Gastrocnemius medialis (tissue), 4 donors: ENCODE measurements at regions not wholly inside any gene's neighbourhood (a gene's known extent, or its start where the extent isn't known, plus 50 kb on each side); places are given as distances from the start of the nearest gene placed in this dataset.

Source experiments
- ATAC-seq, 2 donors: fragments of 150-250 bp; one replicate each; pipeline ENCODE4 v1.9.1; 2016
- DNase-seq, 2 donors: peaks; one replicate each; pipeline ENCODE4 v3.0.0-alpha.2; 2019
- H3K27ac ChIP-seq, 4 donors: fragments of 200-600 bp; sonication (generic); 1 replicate in 1 of 4; 2 replicates in 3 of 4; pipeline ENCODE4 v1.5.1; 2016 to 2018; ENCODE audit warnings: mild to moderate bottlenecking in 2 of 4, moderate library complexity in 1 of 4
- H3K27me3 ChIP-seq, 3 donors: fragments of 200-600 bp; sonication (generic) in 2 of 3; 1 replicate in 1 of 3; 2 replicates in 2 of 3; pipeline versions ENCODE4 v1.5.1 to v1.6.0; 2016 to 2019; ENCODE audit warnings: mild to moderate bottlenecking in 1 of 3, moderate library complexity in 1 of 3
- H3K36me3 ChIP-seq, 2 donors: fragments of 200-600 bp; sonication (generic) in 1 of 2; one replicate each; pipeline ENCODE4 v1.5.1; 2017 to 2018
- H3K4me1 ChIP-seq, 2 donors: fragments of 200-600 bp; sonication (generic) in 1 of 2; one replicate each; pipeline ENCODE4 v1.5.1; 2016 to 2017; ENCODE audit warnings: mild to moderate bottlenecking in 2 of 2
- H3K4me3 ChIP-seq, 4 donors: fragments of 200-600 bp; sonication (generic) in 3 of 4; 1 replicate in 1 of 4; 2 replicates in 3 of 4; pipeline ENCODE4 v1.5.1; 2016 to 2019; ENCODE audit warnings: mild to moderate bottlenecking in 2 of 4
- H3K9me3 ChIP-seq, 3 donors: fragments of 200-600 bp; sonication (generic) in 2 of 3; 1 replicate in 1 of 3; 2 replicates in 2 of 3; pipeline ENCODE4 v1.5.1; 2016 to 2019
- POLR2A ChIP-seq, 2 donors: fragments of 450-650 bp; IDR thresholded peaks; one replicate each; pipeline ENCODE4 v1.6.1; 2017; ENCODE audit warnings: antibody characterized with exemption in 2 of 2, mild to moderate bottlenecking in 2 of 2, moderate library complexity in 2 of 2
- in situ Hi-C, 4 donors: fragments of 200-750 bp; cut with MboI; loops; one replicate each; pipeline versions ENCODE4 v1.15.0 to v1.8.0; 2017; ENCODE audit warnings: low sequenced_read_pairs in 4 of 4
- intact Hi-C: fragments of 100-400 bp; cut with DNase I; formaldehyde crosslinking; loops from one replicate; pipeline ENCODE4 v1.15.1; 2023; ENCODE audit warnings: low total_unique reads
- TF ChIP-seq, protein P1 (sequence below), 5 experiments: fragments of 450-650 bp in 3 of 5; fragments of 200-600 bp in 2 of 5; sonication (generic) in 2 of 5; IDR thresholded peaks in 4 of 5; conservative IDR thresholded peaks in 1 of 5; 1 replicate in 4 of 5; 2 replicates in 1 of 5; pipeline ENCODE4 v1.5.1; 2016 to 2019; ENCODE audit warnings: antibody characterized with exemption in 5 of 5, mild to moderate bottlenecking in 3 of 5, moderate library complexity in 3 of 5

DNA sequence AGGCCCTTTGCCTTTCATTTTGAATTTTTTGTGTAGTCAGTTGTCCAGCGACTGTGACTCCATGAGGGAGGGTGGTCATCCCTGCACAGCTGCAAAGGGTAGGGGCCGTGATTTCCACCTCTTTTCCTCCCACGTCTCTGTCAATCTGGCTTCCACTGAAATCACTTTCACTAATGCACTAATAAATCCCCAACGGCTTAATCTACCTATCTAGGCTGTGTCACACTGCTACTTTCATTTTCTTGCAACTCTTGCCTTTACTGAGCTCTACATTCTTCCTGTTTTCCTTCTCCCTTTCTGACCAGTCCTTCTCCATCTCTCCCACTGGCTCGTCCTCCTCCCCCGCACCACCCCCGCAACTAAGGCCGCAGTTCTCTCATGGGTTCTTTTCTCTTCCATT, 212.3 kb upstream of the FOXN3 start:
- TF ChIP-seq POLR2A (IDR thresholded peaks at IDR 0.05), result no peak
- TF ChIP-seq, protein P1, sequence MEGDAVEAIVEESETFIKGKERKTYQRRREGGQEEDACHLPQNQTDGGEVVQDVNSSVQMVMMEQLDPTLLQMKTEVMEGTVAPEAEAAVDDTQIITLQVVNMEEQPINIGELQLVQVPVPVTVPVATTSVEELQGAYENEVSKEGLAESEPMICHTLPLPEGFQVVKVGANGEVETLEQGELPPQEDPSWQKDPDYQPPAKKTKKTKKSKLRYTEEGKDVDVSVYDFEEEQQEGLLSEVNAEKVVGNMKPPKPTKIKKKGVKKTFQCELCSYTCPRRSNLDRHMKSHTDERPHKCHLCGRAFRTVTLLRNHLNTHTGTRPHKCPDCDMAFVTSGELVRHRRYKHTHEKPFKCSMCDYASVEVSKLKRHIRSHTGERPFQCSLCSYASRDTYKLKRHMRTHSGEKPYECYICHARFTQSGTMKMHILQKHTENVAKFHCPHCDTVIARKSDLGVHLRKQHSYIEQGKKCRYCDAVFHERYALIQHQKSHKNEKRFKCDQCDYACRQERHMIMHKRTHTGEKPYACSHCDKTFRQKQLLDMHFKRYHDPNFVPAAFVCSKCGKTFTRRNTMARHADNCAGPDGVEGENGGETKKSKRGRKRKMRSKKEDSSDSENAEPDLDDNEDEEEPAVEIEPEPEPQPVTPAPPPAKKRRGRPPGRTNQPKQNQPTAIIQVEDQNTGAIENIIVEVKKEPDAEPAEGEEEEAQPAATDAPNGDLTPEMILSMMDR (IDR thresholded peaks at IDR 0.05 in 4 of 5, conservative IDR thresholded peaks at IDR 0.05 in 1 of 5), result no peak
- no peaks in the 10 kb centered on the region for H3K27me3 ChIP-seq
- no peak overlapping the region for H3K27ac ChIP-seq
- no peaks in the 10 kb centered on the region for H3K9me3 ChIP-seq
- H3K4me1 ChIP-seq, result peaks cover 2 to 12% of the 10 kb centered on the region in 2 donors
- ATAC-seq (no peak), DNase-seq (no peak)
- no peaks in the 10 kb centered on the region for H3K36me3 ChIP-seq
- no peak overlapping the region for H3K4me3 ChIP-seq
- in situ Hi-C loops, result no loop called here
- intact Hi-C loops, result no loop called here

DNA sequence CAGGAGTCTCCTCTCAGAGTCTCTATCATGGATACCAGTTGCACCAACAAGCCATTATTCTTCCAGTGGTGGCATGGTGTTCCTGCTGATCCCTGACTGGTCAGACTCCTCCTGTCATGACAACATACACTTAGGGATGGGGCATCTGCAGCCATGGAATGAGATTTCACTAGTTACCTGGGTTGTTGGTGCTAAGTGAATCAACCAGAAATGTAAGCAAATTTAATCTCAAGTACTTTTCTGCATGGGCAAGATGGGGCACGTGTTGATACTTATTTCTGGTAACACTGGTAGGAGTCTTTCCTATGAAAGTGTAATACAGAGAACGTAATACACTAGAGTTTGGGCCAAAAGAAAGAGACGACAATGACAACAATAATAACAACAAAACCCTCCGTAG, 211.5 kb upstream of the FOXN3 start:
- ATAC-seq (no peak), DNase-seq (no peak)
- intact Hi-C loops, result no loop called here
- Histone ChIP-seq H3K36me3 (no peaks in the 10 kb centered on the region), H3K9me3 (no peaks in the 10 kb centered on the region), H3K27ac (no peak overlapping the region), H3K27me3 (no peaks in the 10 kb centered on the region), H3K4me3 (no peak overlapping the region), H3K4me1 (peaks cover 2 to 16% of the 10 kb centered on the region in 2 donors)
- in situ Hi-C loops, result no loop called here
- no peak for TF ChIP-seq POLR2A (IDR thresholded peaks at IDR 0.05)
- TF ChIP-seq, protein P1 (IDR thresholded peaks at IDR 0.05 in 4 of 5, conservative IDR thresholded peaks at IDR 0.05 in 1 of 5), result no peak

DNA sequence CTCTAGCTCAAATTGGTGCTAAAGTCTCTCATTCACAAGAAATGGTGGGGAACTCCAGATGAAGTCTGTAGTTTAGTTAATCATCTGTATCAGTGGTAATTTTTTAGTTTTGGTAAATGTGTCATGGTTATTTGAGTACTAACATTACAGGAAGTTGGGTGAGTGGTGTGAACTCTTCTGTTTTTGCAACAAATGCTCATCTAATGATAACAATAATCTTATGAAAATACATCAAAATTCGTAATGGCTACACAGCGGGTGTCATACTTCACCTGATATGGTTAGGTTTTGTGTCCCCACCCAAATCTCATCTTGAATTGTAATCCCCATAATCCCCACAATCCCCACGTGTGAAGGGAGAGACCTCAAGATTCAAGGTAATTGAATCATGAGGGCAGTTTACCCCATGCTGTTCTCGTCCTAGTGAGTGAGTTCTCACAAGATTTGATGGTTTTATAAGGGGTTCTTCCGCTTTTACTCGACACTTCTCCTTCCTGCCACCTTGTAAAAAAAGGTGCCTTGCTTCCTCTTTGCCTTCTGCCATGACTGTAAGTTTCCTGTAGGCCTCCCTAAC, 209.3 kb upstream of the FOXN3 start:
- peaks cover 2 to 16% of the 10 kb centered on the region in 2 donors for H3K4me1 ChIP-seq
- no peak overlapping the region for H3K4me3 ChIP-seq
- no peaks in the 10 kb centered on the region for H3K9me3 ChIP-seq
- no peak for DNase-seq
- intact Hi-C loops (no loop called here), in situ Hi-C loops (no loop called here)
- H3K36me3 ChIP-seq, result no peaks in the 10 kb centered on the region
- ATAC-seq, result no peak
- H3K27me3 ChIP-seq, result no peaks in the 10 kb centered on the region
- no peak overlapping the region for H3K27ac ChIP-seq
- TF ChIP-seq, protein P1 (IDR thresholded peaks at IDR 0.05 in 4 of 5, conservative IDR thresholded peaks at IDR 0.05 in 1 of 5), result no peak

DNA sequence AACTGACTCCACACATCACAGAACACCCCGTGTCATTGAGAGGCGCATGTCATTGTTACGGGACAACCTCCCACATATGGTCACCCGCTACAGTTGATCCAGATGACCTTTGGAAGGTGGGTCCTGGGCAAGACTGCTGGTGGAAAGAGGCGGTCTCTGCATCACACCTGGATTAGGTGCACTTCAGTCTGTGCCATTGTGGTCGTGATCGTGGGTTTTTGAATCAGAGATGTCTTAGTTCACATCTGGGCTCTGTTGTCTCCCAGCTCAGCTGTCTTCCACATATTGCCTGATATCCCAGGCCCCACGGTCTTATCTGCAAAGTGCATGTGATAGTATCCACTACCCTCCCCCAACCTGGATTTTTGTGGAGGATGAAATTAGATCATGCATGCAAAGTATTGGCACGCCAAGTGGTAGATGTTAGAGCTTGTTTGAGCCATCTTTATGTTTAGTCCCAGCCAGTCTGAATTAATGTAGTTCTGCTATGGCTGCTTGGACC, 208.7 kb upstream of the FOXN3 start:
- no peak for DNase-seq
- intact Hi-C loops, result loop anchor here (2.0 kb wide), 1 partner anchor 33 kb away; no protein-coding TSS in a partner anchor
- no peaks in the 10 kb centered on the region for H3K36me3 ChIP-seq
- no peak for TF ChIP-seq POLR2A (IDR thresholded peaks at IDR 0.05)
- TF ChIP-seq, protein P1 (IDR thresholded peaks at IDR 0.05 in 4 of 5, conservative IDR thresholded peaks at IDR 0.05 in 1 of 5), result no peak
- in situ Hi-C loops, result no loop called here
- no peaks in the 10 kb centered on the region for H3K27me3 ChIP-seq
- H3K27ac ChIP-seq, result no peak overlapping the region
- no peak for ATAC-seq
- peaks cover 2 to 16% of the 10 kb centered on the region in 2 donors for H3K4me1 ChIP-seq
- H3K4me3 ChIP-seq, result no peak overlapping the region
- H3K9me3 ChIP-seq, result no peaks in the 10 kb centered on the region
